Cardiac fibroblast (primary cell): ENCODE measurements at regions not wholly inside any gene's neighbourhood (a gene's known extent, or its start where the extent isn't known, plus 50 kb on each side); places are given as distances from the start of the nearest gene placed in this dataset.

Source experiments
- DNase-seq, 2 donors: peaks; one replicate each; pipeline versions ENCODE4 v3.0.0 to v3.0.0-alpha.2; 2010; ENCODE audit warnings: low read depth in 2 of 2
- H3K4me3 ChIP-seq, 2 donors: replicated peaks in 1 of 2; 1 replicate in 1 of 2; 2 replicates in 1 of 2; pipeline ENCODE4 v1.5.1; 2011; ENCODE audit warnings: low read depth in 2 of 2, low read length in 2 of 2, mild to moderate bottlenecking in 2 of 2, moderate library complexity in 1 of 2
- CTCF ChIP-seq: IDR thresholded peaks from one replicate; pipeline ENCODE4 v1.5.1; 2011; ENCODE audit warnings: low read depth, mild to moderate bottlenecking, low read length, inconsistent platforms

DNA sequence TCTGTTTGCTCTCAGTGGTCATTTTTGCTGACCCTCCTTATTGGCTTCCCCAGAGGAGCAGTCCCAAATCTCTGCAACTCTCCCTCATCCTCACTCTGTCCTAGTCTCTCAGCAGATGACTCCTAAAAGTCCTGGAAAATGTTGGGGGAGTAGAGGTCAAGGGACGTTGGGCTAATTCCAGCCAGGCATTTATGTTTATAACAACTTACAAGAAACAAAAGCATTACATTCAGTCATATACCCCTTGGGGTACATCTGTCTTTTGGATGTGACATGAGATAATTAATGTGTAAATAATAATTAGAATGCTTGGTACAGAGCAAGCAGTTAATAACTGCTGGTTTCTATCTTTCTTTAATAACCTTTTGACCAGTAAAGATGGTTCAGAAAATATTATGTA, 176.2 kb downstream of the YTHDC2 start:
- no peak overlapping the region for H3K4me3 ChIP-seq
- DNase-seq = no peak
- TF ChIP-seq CTCF = no peak

DNA sequence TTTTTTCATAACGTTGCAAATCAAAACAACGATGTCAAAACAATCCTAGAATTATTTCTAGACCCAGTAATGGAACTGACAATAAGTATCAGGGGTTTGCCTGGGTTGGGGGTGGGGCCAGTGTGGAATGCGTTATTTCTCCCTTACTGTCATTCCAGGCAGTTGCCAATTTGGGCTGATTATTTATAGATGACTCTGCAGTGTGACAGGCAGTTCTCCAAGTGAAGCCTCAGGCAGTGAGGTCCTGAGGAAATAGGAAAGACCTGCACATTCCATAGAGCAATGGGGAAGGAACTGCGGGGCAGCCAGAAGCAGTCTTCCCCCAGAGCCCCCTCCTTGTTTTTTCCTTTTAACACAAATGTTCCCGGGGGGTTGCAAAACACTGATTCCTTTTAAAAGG, 179.0 kb downstream of the YTHDC2 start:
- no peak for TF ChIP-seq CTCF

DNA sequence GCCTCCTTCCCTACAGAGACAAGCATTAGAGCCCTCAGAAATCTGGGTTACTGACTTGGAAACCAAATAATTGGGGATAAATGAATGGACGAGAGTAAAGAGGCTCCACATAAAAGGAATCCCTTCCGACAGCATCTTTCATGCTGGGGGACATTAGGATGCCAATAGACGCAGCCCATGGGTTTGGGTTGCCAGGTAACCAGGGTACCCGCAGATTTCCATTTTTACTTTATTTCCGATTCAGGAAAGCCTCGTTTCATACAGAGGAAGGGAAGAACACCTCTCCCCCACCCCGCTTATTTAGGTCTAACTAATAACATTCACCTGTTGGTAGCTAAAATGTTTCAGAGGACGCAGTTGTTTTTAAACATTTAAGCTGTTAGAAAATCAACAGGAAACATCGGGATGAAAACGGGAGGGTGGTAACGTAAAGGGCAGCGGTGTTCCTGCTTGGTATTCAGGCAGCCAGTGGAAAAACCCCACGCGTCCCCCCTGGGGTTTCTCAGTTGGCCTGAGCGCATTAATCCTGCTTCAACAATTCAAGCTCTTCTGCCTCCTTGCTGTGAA, 179.5 kb downstream of the YTHDC2 start:
- TF ChIP-seq CTCF = no peak
- no peak for DNase-seq
- H3K4me3 ChIP-seq = no peak overlapping the region

More for the DNA sequence above, 179.0 kb downstream of the YTHDC2 start:
- no peak for DNase-seq
- H3K4me3 ChIP-seq = no peak overlapping the region

GRCh38 chr5:113693701-113694100, 180.2 kb downstream of the YTHDC2 start:
- no peak for DNase-seq

GRCh38 chr5:113694576-113694975, 181.1 kb downstream of the YTHDC2 start:
- no peak for TF ChIP-seq CTCF
- no peak for DNase-seq
- H3K4me3 ChIP-seq = no peak overlapping the region

More at GRCh38 chr5:113693701-113694100, 180.2 kb downstream of the YTHDC2 start:
- no peak overlapping the region for H3K4me3 ChIP-seq
- no peak for TF ChIP-seq CTCF

DNA sequence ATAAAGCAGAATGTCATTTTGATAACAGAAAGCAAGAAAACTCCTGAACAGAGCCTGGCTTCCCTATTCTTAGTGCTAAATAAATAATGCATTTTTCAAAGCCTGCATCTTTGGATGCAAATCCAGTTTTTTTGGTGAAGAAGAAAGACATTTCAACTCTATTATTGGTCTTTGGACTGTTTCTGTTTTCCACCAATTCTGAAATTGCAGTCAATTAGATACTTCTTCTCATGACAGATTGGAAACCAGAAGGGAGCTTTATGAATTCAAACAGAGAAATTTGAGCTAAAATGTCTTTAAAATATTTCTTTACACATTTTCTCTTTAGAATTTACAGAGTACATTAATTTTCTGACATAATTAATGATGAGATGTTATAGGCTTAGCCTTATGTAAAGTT, 189.8 kb downstream of the YTHDC2 start:
- DNase-seq = no peak
- H3K4me3 ChIP-seq = no peak overlapping the region
- no peak for TF ChIP-seq CTCF

GRCh38 chr5:113705657-113706056, 192.2 kb downstream of the YTHDC2 start:
- TF ChIP-seq CTCF = no peak

More at GRCh38 chr5:113705657-113706056, 192.2 kb downstream of the YTHDC2 start:
- DNase-seq = no peak
- no peak overlapping the region for H3K4me3 ChIP-seq
